NT2/D1 (cell line): ENCODE measurements at regions not wholly inside any gene's neighbourhood (a gene's known extent, or its start where the extent isn't known, plus 50 kb on each side); places are given as distances from the start of the nearest gene placed in this dataset.

Experiments
- DNase-seq: peaks from one replicate; pipeline ENCODE4 v3.0.0-alpha.2; 2011; ENCODE audit warnings: low read depth, low spot score
- H3K27me3 ChIP-seq: 2 replicates; pipeline ENCODE4 v1.6.0; 2011; ENCODE audit warnings: mild to moderate bottlenecking; ENCODE audit not compliant: insufficient read length, insufficient read depth
- H3K36me3 ChIP-seq: 2 replicates; pipeline ENCODE4 v1.6.1; 2011; ENCODE audit warnings: mild to moderate bottlenecking, low read length, mixed read lengths; ENCODE audit not compliant: insufficient read depth, insufficient read length
- H3K4me1 ChIP-seq: 2 replicates; pipeline ENCODE4 v1.5.1; 2011; ENCODE audit not compliant: insufficient read depth, insufficient read length
- H3K4me3 ChIP-seq: 2 replicates; pipeline ENCODE4 v1.5.1; 2011; ENCODE audit warnings: low read depth; ENCODE audit not compliant: insufficient read length
- H3K9ac ChIP-seq: 2 replicates; pipeline ENCODE4 v1.6.0; 2011; ENCODE audit warnings: low read depth; ENCODE audit not compliant: insufficient read length
- H3K9me3 ChIP-seq: 2 replicates; pipeline ENCODE4 v1.5.1; 2011; ENCODE audit warnings: mild to moderate bottlenecking, low read length; ENCODE audit not compliant: insufficient read depth
- SUZ12 ChIP-seq: IDR thresholded peaks from 2 replicates; pipeline ENCODE4 v1.6.1; 2011; ENCODE audit not compliant: insufficient read length, insufficient read depth; ENCODE audit errors: extremely low read depth
- YY1 ChIP-seq: IDR thresholded peaks from 2 replicates; pipeline ENCODE4 v1.6.1; 2011; ENCODE audit not compliant: insufficient read length, insufficient read depth
- ZNF274 ChIP-seq: IDR thresholded peaks from 2 replicates; pipeline ENCODE4 v1.6.1; 2011; ENCODE audit warnings: mild to moderate bottlenecking, low read depth, low read length

GRCh38 chr12:20199780-20200179 lies 168.6 kb upstream of the PDE3A start:
- no peaks in the 10 kb centered on the region; the same call in 1 of the 2 replicates for H3K9me3 ChIP-seq
- no peak overlapping the region for H3K9ac ChIP-seq
- no peak overlapping the region for H3K4me3 ChIP-seq
- no peak for DNase-seq
- no peaks in the 10 kb centered on the region for H3K36me3 ChIP-seq
- no peaks in the 10 kb centered on the region for H3K4me1 ChIP-seq
- TF ChIP-seq SUZ12 (no peak), YY1 (no peak), ZNF274 (no peak)
- H3K27me3 ChIP-seq: no peaks in the 10 kb centered on the region

- Histone ChIP-seq H3K9me3 (no peaks in the 10 kb centered on the region; the same call in 1 of the 2 replicates), H3K27me3 (no peaks in the 10 kb centered on the region), H3K9ac (no peak overlapping the region), H3K4me3 (no peak overlapping the region), H3K4me1 (no peaks in the 10 kb centered on the region), H3K36me3 (no peaks in the 10 kb centered on the region)
- TF ChIP-seq ZNF274 (no peak), SUZ12 (no peak), YY1 (no peak)
- DNase-seq: no peak
Measured at GRCh38 chr12:20201733-20202132, 166.6 kb upstream of the PDE3A start.

- no peak overlapping the region for H3K4me3 ChIP-seq
- H3K27me3 ChIP-seq: no peaks in the 10 kb centered on the region
- peaks cover 14% of the 10 kb centered on the region; the same call in 1 of the 2 replicates for H3K9me3 ChIP-seq
- H3K4me1 ChIP-seq: no peaks in the 10 kb centered on the region
- H3K9ac ChIP-seq: no peak overlapping the region
- no peak for TF ChIP-seq YY1
- TF ChIP-seq ZNF274: no peak
- no peak for TF ChIP-seq SUZ12
- no peaks in the 10 kb centered on the region for H3K36me3 ChIP-seq
- no peak for DNase-seq
Measured at GRCh38 chr12:20205854-20206253, 162.5 kb upstream of the PDE3A start.

- no peak overlapping the region for H3K9ac ChIP-seq
- no peaks in the 10 kb centered on the region for H3K4me1 ChIP-seq
- peaks cover 18% of the 10 kb centered on the region; the same call in 1 of the 2 replicates for H3K9me3 ChIP-seq
- H3K36me3 ChIP-seq: no peaks in the 10 kb centered on the region
- TF ChIP-seq SUZ12 (no peak), ZNF274 (no peak), YY1 (no peak)
- no peaks in the 10 kb centered on the region for H3K27me3 ChIP-seq
- no peak for DNase-seq
- H3K4me3 ChIP-seq: no peak overlapping the region
Measured at GRCh38 chr12:20206410-20206809, 161.9 kb upstream of the PDE3A start.

- Histone ChIP-seq H3K36me3 (no peaks in the 10 kb centered on the region), H3K9ac (no peak overlapping the region), H3K9me3 (peaks cover 32% of the 10 kb centered on the region), H3K4me3 (no peak overlapping the region), H3K27me3 (no peaks in the 10 kb centered on the region), H3K4me1 (no peaks in the 10 kb centered on the region)
- TF ChIP-seq ZNF274 (no peak), YY1 (no peak), SUZ12 (no peak)
- no peak for DNase-seq
Measured at GRCh38 chr12:20210621-20211215, 157.6 kb upstream of the PDE3A start.

DNA sequence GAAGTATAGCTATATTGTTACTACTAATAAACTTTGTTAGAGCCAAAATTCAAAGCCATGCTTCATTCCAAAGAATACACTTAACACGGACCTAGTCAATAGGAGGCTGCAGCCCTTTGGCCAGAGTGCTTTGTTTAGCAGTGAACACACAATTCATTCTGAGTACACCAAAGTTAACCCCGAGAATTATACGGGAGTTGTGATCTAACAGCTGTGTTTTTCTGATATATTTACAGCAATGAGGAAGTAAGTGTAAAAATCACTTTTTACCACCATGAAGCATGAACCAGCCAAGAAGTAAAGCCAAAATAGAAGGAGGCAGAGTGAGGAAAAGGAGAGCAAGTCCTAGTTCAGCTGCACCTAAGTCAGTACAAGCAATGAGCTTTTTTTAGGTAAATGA lies 156.8 kb upstream of the PDE3A start:
- H3K9ac ChIP-seq: no peak overlapping the region
- H3K4me1 ChIP-seq: no peaks in the 10 kb centered on the region
- no peak for DNase-seq
- no peak overlapping the region for H3K4me3 ChIP-seq
- H3K27me3 ChIP-seq: no peaks in the 10 kb centered on the region
- no peaks in the 10 kb centered on the region for H3K36me3 ChIP-seq
- TF ChIP-seq YY1 (no peak), ZNF274 (no peak), SUZ12 (no peak)
- peaks cover 41% of the 10 kb centered on the region for H3K9me3 ChIP-seq

GRCh38 chr12:20211981-20212421 lies 156.3 kb upstream of the PDE3A start:
- Histone ChIP-seq H3K4me1 (no peaks in the 10 kb centered on the region), H3K9ac (no peak overlapping the region), H3K9me3 (peaks cover 45% of the 10 kb centered on the region), H3K36me3 (no peaks in the 10 kb centered on the region), H3K27me3 (no peaks in the 10 kb centered on the region), H3K4me3 (no peak overlapping the region)
- TF ChIP-seq YY1: no peak
- DNase-seq: no peak
